SJSA1 (cell line): ENCODE measurements at regions not wholly inside any gene's neighbourhood (a gene's known extent, or its start where the extent isn't known, plus 50 kb on each side); places are given as distances from the start of the nearest gene placed in this dataset.

Experiments
- DNase-seq, 2 experiments: peaks; one replicate each; pipeline ENCODE4 v3.0.0-alpha.2; 2015 to 2020; ENCODE audit warnings: low spot score in 2 of 2, low read depth in 1 of 2
- H3K27ac ChIP-seq: fragments of 250-450 bp; sonication (Bioruptor Pico); 2 replicates; pipeline ENCODE4 v1.5.1; 2020; ENCODE audit warnings: mild to moderate bottlenecking, moderate library complexity
- H3K27me3 ChIP-seq: fragments of 250-450 bp; sonication (Bioruptor Pico); replicated peaks from 2 replicates; pipeline ENCODE4 v1.5.1; 2020; ENCODE audit warnings: mild to moderate bottlenecking, moderate library complexity
- H3K36me3 ChIP-seq: fragments of 250-450 bp; sonication (Bioruptor Pico); 2 replicates; pipeline ENCODE4 v1.5.1; 2020; ENCODE audit warnings: mild to moderate bottlenecking
- H3K4me1 ChIP-seq: fragments of 250-450 bp; sonication (Bioruptor Pico); replicated peaks from 2 replicates; pipeline ENCODE4 v1.6.1; 2021; ENCODE audit warnings: mild to moderate bottlenecking
- H3K4me3 ChIP-seq: fragments of 250-450 bp; sonication (Bioruptor Pico); 2 replicates; pipeline ENCODE4 v1.5.1; 2020; ENCODE audit warnings: mild to moderate bottlenecking
- H3K9me3 ChIP-seq: fragments of 250-450 bp; sonication (Bioruptor Pico); replicated peaks from 2 replicates; pipeline ENCODE4 v1.5.1; 2020; ENCODE audit warnings: mild to moderate bottlenecking

DNA sequence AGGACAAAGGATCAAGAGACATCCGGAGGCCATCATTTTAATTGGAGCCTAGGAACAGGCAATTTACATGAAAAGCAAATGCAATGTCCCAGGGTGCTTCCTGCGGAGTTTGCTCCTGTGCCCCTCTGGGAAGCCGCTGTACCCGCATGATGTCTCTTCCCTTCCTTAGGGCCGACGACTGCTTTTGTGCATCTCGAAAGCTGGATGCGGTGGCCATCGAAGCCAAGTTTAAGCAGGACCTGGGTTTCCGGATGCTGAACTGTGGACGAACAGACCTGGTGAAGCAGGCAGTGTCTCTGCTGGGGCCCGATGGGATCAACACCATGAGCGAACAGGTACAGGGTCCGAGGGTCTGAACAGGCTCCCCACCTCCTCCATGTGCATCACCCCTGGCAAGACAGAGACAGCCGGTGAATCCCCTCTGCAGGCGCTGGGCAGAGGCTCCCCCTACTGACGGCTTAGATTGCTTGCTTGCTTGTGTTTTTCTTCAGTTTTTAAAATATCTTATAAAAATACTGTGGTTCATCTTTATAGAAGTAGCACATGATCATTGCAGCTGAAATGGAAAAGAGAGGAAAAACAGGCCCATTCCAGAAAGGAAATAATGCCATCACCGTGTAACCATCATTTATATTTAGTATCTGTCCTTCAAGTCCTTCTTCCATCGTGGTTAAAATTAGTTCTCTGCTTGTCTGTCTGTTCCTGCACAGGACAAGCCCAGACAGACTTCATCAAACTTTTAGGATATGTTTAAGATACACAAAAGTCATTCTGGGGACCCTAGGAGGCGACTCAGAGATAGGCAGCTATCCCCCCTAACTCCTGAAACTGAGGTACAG is 75.4 kb upstream of the PWP1 start:
- Histone ChIP-seq H3K4me1 (no peaks in the 10 kb centered on the region), H3K4me3 (no peak overlapping the region), H3K9me3 (no peaks in the 10 kb centered on the region), H3K36me3 (no peaks in the 10 kb centered on the region), H3K27me3 (no peaks in the 10 kb centered on the region; the same call in 1 of the 2 replicates), H3K27ac (no peak overlapping the region)
- peak in 1 of 2 experiments; percentile 22 for DNase-seq

DNA sequence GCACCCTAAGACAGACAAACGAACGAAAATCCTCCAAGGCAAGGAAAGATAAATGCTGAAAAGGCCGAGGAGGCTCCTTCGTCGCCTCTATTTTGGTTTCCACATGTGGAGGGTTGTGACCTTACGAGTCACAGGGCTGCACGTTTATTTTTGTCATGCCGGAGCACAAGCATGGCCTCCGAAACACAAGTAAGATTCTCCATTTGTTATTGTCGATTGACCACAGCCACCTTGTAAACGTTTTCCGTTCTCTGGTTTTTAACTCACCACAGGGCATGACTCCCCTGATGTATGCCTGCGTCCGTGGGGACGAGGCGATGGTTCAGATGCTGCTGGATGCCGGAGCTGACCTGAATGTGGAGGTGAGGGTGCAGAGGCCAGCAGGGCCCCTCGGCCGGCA is 73.1 kb upstream of the PWP1 start:
- H3K4me1 ChIP-seq: no peaks in the 10 kb centered on the region

DNA sequence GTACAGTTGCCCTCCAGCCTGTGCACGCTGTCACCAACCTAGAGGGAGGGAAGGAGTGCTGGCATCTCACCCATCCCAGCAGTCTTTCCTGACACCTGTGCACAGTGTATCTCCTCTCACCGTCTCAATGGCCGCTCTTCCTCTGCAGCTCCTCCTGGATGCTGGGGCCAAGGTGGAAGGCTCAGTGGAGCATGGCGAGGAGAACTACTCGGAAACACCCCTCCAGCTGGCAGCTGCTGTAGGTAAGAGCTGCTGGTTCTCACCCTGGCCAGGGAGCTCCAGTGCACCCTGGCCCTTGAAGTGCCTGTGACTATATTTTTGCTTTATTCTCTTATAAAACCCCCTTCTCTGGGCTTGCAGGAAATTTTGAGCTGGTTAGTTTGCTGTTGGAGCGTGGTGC is 68.7 kb upstream of the PWP1 start:
- Histone ChIP-seq H3K4me1 (no peaks in the 10 kb centered on the region), H3K4me3 (no peak overlapping the region), H3K9me3 (no peaks in the 10 kb centered on the region), H3K27me3 (no peaks in the 10 kb centered on the region; the same call in 1 of the 2 replicates), H3K27ac (no peak overlapping the region), H3K36me3 (no peaks in the 10 kb centered on the region)
- no peak for DNase-seq

More for the DNA sequence above, 73.1 kb upstream of the PWP1 start:
- Histone ChIP-seq H3K9me3 (no peaks in the 10 kb centered on the region), H3K27ac (no peak overlapping the region), H3K27me3 (no peaks in the 10 kb centered on the region; the same call in 1 of the 2 replicates), H3K4me3 (no peak overlapping the region), H3K36me3 (no peaks in the 10 kb centered on the region)
- no peak for DNase-seq

DNA sequence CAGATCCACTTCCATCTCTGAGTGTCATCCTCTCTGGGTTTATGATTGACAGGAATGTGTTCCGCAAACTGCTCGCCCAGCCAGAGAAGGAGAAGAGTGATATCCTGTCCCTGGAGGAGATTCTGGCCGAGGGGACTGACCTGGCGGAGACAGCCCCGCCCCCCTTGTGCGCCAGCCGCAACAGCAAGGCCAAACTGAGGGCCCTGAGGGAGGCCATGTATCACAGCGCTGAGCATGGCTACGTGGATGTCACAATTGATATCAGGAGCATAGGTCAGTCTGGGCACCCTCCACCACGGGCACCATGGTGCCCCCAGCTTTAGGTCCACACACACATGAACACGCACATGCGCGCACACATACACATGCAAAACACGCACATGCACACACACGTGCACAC is 67.5 kb upstream of the PWP1 start:
- Histone ChIP-seq H3K27me3 (no peaks in the 10 kb centered on the region; the same call in 1 of the 2 replicates), H3K9me3 (no peaks in the 10 kb centered on the region), H3K4me1 (no peaks in the 10 kb centered on the region), H3K27ac (no peak overlapping the region), H3K4me3 (no peak overlapping the region), H3K36me3 (no peaks in the 10 kb centered on the region)
- peak in 1 of 2 experiments; percentile 25 for DNase-seq

DNA sequence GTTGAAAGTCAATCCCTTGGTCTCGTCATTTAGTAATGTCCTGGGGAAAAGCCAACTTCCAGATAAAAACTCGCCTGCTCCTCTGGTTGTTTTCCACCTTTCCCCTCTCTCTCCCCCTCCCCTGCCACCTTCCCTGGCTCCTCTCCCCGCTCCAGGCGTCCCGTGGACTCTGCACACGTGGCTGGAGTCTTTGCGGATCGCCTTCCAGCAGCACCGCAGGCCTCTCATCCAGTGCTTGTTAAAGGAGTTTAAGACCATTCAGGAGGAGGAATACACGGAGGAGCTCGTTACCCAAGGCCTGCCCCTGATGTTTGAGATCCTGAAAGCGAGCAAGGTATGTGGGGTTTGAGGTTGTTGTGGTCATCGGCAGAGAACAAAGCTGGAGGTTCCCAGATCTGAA is 65.8 kb upstream of the PWP1 start:
- H3K4me1 ChIP-seq: no peaks in the 10 kb centered on the region
- H3K4me3 ChIP-seq: no peak overlapping the region
- no peak overlapping the region for H3K27ac ChIP-seq
- H3K27me3 ChIP-seq: no peaks in the 10 kb centered on the region; the same call in 1 of the 2 replicates
- no peaks in the 10 kb centered on the region for H3K9me3 ChIP-seq
- H3K36me3 ChIP-seq: no peaks in the 10 kb centered on the region
- DNase-seq: peak in 1 of 2 experiments; percentile 32

DNA sequence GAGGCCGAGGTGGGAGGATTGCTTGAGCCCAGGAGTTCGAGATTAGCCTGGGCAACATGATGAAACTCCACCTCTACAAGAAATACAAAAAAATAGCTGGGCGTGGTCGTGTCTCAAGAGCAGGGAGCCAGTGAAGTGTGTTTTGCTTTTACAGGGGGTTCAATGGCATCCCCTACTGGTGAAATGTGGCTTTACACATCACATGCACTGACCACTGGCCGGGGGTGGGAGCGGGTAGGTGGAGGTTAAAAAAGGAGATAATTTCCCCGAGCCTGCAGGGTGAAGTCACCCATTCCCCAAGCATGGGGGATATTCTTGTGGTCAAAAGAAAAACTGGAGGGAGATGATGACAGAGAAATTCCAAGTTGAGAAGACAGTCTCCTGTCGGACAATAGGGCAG is 63.6 kb upstream of the PWP1 start:
- Histone ChIP-seq H3K9me3 (no peaks in the 10 kb centered on the region), H3K36me3 (no peaks in the 10 kb centered on the region), H3K27ac (no peak overlapping the region), H3K4me1 (no peaks in the 10 kb centered on the region), H3K4me3 (no peak overlapping the region), H3K27me3 (no peaks in the 10 kb centered on the region)
- peak in 1 of 2 experiments; percentile 38 for DNase-seq

DNA sequence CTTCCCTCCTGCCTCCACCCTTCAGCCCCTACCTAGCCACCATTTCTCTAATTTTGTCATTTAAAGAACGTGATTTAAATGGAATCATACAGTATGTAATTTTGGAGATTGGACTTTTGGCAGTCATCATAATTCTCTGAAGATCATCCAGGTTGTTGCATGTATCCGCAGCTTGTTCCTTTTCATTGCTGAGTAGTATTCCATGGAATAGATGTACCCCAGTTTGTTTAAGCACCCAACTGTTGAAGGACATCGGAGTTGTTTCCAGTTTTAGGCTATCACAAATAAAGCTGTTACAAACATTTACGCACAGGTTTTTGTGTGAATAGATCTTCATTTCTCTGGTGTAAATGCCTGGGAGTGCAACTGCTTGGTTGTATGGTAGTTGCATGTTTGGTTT is 61.1 kb upstream of the PWP1 start:
- DNase-seq: no peak
- Histone ChIP-seq H3K4me1 (no peaks in the 10 kb centered on the region), H3K4me3 (no peak overlapping the region), H3K9me3 (no peaks in the 10 kb centered on the region), H3K36me3 (no peaks in the 10 kb centered on the region), H3K27ac (no peak overlapping the region), H3K27me3 (no peaks in the 10 kb centered on the region)

DNA sequence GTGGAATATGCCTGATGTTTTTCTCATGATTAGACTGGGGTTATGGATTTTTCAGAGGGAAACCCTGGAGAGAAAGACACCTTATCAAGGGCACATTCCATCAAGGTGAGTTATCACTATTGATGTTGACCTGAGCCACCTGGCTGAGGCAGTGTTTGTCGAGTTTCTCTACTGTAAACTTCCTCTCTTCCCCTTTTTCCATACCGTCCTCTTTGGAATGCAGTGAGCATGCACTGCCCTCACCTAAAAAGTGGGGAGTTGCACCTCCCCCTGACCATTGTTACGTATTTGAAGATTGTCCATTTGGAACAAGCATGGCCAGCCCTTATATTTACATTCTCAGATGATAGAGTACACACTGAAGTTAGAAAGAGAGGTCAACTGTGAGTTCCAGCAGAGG is 53.9 kb upstream of the PWP1 start:
- H3K4me1 ChIP-seq: no peaks in the 10 kb centered on the region
- no peaks in the 10 kb centered on the region for H3K9me3 ChIP-seq
- no peak overlapping the region for H3K27ac ChIP-seq
- H3K27me3 ChIP-seq: no peaks in the 10 kb centered on the region
- H3K36me3 ChIP-seq: no peaks in the 10 kb centered on the region
- no peak overlapping the region for H3K4me3 ChIP-seq
- no peak for DNase-seq

DNA sequence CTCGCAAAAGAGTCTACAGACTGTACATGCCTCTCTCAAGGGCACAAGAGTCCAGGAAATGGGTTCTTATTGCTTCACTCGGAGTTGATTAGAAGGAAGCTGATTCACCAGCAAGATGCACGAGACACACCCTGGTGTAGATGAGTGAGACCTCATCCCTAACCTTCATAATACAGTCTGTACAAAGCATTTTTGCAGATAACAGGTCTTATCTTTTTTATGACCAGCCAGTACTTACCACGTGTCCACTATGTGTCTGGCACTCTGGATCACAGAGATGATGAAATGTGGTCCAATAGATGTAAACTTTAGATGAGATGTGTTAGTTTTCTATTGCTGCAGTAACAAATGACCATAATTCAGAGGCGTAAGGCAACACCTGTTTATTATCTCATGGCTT is 53.4 kb upstream of the PWP1 start:
- no peaks in the 10 kb centered on the region for H3K4me1 ChIP-seq
- no peaks in the 10 kb centered on the region for H3K27me3 ChIP-seq
- no peak for DNase-seq
- H3K4me3 ChIP-seq: no peak overlapping the region
- H3K27ac ChIP-seq: no peak overlapping the region
- no peaks in the 10 kb centered on the region for H3K9me3 ChIP-seq
- no peaks in the 10 kb centered on the region for H3K36me3 ChIP-seq

DNA sequence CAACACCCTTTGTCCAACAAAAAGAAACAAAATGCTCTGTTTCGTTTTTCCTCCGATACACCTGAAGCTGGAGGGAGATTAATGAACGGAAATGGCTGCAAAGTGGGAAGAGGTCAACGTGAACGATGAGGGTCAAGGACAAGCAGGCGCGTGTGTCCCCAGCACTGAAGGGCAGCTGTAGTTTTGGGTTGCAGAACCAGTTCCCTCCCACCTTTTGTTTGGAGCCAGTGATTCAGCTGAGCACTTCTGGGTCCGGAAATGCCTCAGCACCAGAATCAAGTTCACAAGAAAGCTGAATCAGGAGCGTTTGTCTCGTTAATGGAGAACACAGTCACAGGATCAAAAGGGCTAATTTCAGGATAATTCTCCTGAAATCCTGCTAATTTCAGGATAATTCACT is 51.1 kb upstream of the PWP1 start:
- H3K27ac ChIP-seq: no peak overlapping the region
- no peak overlapping the region for H3K4me3 ChIP-seq
- no peak for DNase-seq
- no peaks in the 10 kb centered on the region for H3K9me3 ChIP-seq
- no peaks in the 10 kb centered on the region for H3K4me1 ChIP-seq
- no peaks in the 10 kb centered on the region for H3K27me3 ChIP-seq
- no peaks in the 10 kb centered on the region for H3K36me3 ChIP-seq

DNA sequence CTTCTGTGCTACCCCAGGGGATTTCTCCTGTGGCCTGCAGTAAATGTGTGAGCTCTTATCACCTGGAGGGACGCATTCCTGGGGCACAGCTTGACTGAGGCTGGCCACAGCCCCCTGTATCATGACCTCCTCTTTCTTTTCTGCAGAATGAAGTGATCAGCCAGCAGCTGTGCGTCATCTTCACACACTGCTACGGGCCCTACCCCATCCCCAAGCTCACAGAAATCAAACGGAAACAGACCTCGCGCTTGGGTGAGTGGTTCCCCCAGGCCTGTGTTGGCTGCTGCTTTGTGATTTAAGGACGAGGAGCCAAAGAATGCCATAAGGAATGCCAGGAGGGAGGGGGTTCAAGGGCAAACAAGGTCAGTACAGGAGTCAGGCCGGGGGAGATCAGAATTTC is 50.5 kb upstream of the PWP1 start:
- Histone ChIP-seq H3K27ac (no peak overlapping the region), H3K9me3 (no peaks in the 10 kb centered on the region), H3K27me3 (no peaks in the 10 kb centered on the region), H3K4me1 (no peaks in the 10 kb centered on the region), H3K36me3 (no peaks in the 10 kb centered on the region), H3K4me3 (no peak overlapping the region)
- DNase-seq: no peak
